C4-2B (cell line): ENCODE measurements at regions not wholly inside any gene's neighbourhood (a gene's known extent, or its start where the extent isn't known, plus 50 kb on each side); places are given as distances from the start of the nearest gene placed in this dataset.

Source experiments
- H3K27ac ChIP-seq: fragments of 450-650 bp; 2 replicates; pipeline ENCODE4 v1.5.1; 2017
- ZFX ChIP-seq: fragments of 450-650 bp; IDR thresholded peaks from 2 replicates; pipeline ENCODE4 v1.6.1; 2017
- TF ChIP-seq, protein P1 (sequence below): fragments of 450-650 bp; conservative IDR thresholded peaks from 2 replicates; pipeline ENCODE4 v1.5.1; 2017; ENCODE audit warnings: mild to moderate bottlenecking

DNA sequence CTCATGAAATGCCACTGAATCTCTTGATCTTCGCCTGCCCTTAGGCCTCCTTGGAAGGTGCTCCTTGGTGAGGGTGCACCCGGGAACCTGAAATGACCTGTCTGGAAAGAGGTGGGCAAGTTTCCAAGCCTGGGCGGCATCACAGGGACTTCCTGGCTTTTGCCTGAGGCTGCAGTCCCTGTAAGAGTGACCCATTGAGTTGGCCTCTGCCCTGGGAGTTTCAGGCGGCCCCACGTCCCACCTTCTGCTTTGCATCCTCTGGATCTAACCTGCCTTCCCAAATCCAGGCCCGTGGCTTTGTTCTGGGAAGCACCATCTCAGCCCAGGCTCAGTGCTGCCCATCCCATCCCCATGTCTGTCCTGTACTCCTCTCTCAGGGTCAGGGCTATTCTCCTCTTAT is 356.4 kb downstream of the RPS24 start:
- TF ChIP-seq ZFX: no peak
- TF ChIP-seq, protein P1, sequence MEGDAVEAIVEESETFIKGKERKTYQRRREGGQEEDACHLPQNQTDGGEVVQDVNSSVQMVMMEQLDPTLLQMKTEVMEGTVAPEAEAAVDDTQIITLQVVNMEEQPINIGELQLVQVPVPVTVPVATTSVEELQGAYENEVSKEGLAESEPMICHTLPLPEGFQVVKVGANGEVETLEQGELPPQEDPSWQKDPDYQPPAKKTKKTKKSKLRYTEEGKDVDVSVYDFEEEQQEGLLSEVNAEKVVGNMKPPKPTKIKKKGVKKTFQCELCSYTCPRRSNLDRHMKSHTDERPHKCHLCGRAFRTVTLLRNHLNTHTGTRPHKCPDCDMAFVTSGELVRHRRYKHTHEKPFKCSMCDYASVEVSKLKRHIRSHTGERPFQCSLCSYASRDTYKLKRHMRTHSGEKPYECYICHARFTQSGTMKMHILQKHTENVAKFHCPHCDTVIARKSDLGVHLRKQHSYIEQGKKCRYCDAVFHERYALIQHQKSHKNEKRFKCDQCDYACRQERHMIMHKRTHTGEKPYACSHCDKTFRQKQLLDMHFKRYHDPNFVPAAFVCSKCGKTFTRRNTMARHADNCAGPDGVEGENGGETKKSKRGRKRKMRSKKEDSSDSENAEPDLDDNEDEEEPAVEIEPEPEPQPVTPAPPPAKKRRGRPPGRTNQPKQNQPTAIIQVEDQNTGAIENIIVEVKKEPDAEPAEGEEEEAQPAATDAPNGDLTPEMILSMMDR: no peak

DNA sequence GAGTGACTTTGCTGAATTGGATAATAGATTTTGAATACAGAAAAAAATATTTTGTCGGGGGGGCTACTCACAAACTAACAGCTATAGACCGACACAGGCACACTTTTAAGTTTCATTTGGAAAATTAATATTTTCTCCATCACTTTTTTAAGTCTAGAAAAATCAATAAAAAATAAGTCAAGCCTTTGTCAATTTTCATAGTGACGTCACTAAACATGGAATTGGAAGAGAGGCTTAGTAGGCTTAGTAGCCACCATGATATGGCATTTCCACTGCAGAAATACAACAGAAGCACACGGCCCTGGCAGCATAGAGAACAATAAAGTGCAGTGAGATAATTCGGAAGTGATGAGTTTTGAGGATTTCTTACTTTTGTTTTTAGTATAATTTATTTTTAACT is 357.2 kb downstream of the RPS24 start:
- no peak overlapping the region for H3K27ac ChIP-seq
- no peak for TF ChIP-seq ZFX
- TF ChIP-seq, protein P1: no peak

More for the DNA sequence above, 356.4 kb downstream of the RPS24 start:
- H3K27ac ChIP-seq: no peak overlapping the region

DNA sequence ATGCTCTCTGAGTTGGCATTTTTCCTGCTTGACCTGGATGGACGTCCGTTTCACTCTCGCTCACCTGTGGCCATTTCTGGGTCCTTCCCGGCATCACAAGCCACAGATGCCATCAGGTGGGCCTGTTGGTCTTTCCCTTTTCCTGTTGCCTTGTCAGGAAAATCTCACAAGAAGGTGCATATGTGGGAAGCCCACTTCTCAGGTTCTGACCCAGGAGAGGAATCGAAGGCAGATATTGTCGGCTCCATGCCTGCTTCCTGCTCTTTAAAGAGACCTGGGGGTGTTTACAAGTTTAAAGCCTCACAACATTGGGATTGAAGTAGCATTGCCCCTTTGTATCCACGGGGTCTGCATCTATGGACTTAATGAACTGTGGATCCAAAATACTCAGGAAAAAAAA is 357.9 kb downstream of the RPS24 start:
- TF ChIP-seq ZFX: no peak
- TF ChIP-seq, protein P1: no peak
- no peak overlapping the region for H3K27ac ChIP-seq

DNA sequence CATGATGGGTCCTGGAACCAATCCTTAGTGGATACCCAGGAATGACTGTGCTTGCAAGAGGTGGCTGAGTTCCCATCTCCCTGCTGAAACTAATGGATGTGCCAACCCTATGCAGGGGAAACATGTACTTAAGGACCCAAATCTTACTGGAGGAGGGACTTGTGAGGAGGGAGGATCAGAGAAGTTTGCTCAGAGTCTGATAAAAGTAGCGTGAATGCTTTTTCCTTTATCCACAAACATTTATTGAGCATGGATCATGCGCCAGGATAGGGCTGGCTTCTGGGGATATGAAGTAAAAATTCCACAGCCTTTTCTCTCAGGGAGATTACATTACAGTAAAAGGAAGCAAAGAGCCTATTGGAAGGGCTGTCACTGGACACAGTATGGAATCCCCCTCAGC is 358.5 kb downstream of the RPS24 start:
- no peak overlapping the region for H3K27ac ChIP-seq
- TF ChIP-seq, protein P1: no peak
- TF ChIP-seq ZFX: no peak

DNA sequence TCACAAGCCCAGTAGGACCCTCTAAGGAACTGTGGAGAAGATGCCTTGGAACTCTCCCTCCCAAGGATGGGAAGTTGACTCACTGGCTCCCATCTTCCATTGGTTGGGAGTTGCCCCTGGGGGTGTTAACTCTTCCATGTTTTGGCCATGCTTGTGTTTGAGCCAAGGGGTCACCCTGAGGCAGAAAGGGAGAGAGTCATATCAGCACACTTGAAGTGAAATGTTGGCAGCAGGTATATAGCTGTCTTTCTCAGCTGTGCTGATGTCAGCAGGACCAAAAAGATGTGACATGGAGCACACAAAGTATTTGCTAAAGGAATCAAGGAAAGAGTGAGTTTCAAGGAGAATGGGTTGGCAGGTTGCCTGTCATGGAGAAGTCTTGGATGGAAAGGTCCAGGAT is 359.4 kb downstream of the RPS24 start:
- TF ChIP-seq, protein P1: no peak
- no peak for TF ChIP-seq ZFX
- no peak overlapping the region for H3K27ac ChIP-seq

DNA sequence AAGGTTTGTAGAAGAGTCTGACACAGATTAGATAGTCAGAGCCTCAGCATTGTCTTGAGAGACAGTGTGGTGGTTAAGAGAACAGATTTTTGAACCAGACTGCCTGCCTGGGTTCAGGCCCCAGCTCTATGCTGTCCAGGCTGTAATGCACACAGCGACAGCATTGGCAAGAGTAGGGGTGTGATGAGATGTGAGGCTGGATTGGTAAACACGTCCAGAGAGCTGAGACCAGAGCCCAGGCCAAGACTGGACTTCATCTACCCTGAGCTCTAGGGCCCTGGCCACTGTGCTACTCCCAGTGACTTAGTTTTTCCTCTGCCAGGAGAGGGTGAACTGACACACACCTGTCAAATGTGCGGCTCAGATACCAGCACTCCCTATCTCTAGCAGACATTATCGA is 360.4 kb downstream of the RPS24 start:
- no peak overlapping the region for H3K27ac ChIP-seq
- TF ChIP-seq ZFX: no peak
- TF ChIP-seq, protein P1: no peak

DNA sequence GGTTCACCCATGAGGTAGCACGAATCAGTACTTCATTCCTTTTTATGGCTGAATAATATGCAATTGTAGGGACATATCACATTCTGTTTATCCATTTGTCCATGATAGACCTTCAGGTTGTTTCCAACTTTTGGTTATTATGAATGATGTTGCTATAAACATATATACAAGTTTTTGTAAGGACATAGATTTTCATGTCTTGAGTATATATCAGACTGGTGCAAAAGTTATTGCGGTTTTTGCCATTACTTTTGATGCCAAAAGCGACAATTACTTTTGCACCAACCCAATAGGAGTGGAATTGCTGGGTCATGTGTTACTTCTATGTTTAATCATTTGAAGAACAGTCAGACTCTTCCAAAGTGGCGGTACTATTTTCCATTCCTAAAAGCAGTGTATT is 361.5 kb downstream of the RPS24 start:
- TF ChIP-seq, protein P1: no peak
- no peak for TF ChIP-seq ZFX
- H3K27ac ChIP-seq: no peak overlapping the region
